ENCODE measurements at regions not wholly inside any gene's neighbourhood (a gene's known extent, or its start where the extent isn't known, plus 50 kb on each side); places are given as distances from the start of the nearest gene placed in this dataset.

- TF ChIP-seq, protein P1, sequence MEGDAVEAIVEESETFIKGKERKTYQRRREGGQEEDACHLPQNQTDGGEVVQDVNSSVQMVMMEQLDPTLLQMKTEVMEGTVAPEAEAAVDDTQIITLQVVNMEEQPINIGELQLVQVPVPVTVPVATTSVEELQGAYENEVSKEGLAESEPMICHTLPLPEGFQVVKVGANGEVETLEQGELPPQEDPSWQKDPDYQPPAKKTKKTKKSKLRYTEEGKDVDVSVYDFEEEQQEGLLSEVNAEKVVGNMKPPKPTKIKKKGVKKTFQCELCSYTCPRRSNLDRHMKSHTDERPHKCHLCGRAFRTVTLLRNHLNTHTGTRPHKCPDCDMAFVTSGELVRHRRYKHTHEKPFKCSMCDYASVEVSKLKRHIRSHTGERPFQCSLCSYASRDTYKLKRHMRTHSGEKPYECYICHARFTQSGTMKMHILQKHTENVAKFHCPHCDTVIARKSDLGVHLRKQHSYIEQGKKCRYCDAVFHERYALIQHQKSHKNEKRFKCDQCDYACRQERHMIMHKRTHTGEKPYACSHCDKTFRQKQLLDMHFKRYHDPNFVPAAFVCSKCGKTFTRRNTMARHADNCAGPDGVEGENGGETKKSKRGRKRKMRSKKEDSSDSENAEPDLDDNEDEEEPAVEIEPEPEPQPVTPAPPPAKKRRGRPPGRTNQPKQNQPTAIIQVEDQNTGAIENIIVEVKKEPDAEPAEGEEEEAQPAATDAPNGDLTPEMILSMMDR (conservative IDR thresholded peaks at IDR 0.05; ENCODE audit: low read length) = no peak
- no peak for TF ChIP-seq EZH2phosphoT487 (IDR thresholded peaks at IDR 0.05; ENCODE audit: borderline replicate concordance)
These were observed 282.5 kb upstream of the IRX4 start for GRCh38 chr5:2165203-2165602.

All from Loucy (cell line).